ENCODE measurements at regions not wholly inside any gene's neighbourhood (a gene's known extent, or its start where the extent isn't known, plus 50 kb on each side); places are given as distances from the start of the nearest gene placed in this dataset.

DNA sequence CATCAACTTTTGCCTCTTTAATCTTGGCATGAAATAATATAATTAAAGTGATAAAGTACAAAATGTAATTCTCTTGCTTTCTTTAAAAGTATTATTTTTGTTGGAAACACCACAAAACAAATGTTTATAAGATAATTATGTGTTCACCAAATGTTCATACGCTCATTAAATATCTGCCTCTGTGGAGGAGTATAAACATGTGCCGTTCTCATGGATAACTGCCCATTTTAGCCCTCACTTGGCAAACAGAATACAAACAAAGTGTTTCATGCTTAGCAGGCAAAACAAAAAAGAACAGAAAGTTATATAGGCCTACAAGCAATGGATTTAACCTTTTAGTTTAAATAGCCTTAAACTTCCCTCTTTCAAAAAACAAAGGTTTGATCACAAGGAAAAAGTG lies 800.5 kb upstream of the DIAPH2 start:
- TF ChIP-seq, protein P1, sequence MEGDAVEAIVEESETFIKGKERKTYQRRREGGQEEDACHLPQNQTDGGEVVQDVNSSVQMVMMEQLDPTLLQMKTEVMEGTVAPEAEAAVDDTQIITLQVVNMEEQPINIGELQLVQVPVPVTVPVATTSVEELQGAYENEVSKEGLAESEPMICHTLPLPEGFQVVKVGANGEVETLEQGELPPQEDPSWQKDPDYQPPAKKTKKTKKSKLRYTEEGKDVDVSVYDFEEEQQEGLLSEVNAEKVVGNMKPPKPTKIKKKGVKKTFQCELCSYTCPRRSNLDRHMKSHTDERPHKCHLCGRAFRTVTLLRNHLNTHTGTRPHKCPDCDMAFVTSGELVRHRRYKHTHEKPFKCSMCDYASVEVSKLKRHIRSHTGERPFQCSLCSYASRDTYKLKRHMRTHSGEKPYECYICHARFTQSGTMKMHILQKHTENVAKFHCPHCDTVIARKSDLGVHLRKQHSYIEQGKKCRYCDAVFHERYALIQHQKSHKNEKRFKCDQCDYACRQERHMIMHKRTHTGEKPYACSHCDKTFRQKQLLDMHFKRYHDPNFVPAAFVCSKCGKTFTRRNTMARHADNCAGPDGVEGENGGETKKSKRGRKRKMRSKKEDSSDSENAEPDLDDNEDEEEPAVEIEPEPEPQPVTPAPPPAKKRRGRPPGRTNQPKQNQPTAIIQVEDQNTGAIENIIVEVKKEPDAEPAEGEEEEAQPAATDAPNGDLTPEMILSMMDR (IDR thresholded peaks at IDR 0.05): no peak
- no peak for TF ChIP-seq POLR2AphosphoS5 (IDR thresholded peaks at IDR 0.05; ENCODE audit: insufficient read depth in 1 of 2, low read depth in 1 of 2)
